HUES64 (cell line): ENCODE measurements at regions not wholly inside any gene's neighbourhood (a gene's known extent, or its start where the extent isn't known, plus 50 kb on each side); places are given as distances from the start of the nearest gene placed in this dataset.
"Not testable (repeated sequence)": the region's sequence is repeated elsewhere in the genome, so short reads cannot be mapped to it uniquely, and the experiment has no call there.

ENCODE experiments used
- H3K27ac ChIP-seq: 2 replicates; pipeline ENCODE4 v1.7.0; 2013; ENCODE audit warnings: low read depth, low read length, inconsistent platforms
- H3K27me3 ChIP-seq: 2 replicates; pipeline ENCODE4 v1.6.1; 2013; ENCODE audit warnings: mild to moderate bottlenecking, low read length; ENCODE audit not compliant: insufficient read depth
- H3K36me3 ChIP-seq: 2 replicates; pipeline ENCODE4 v1.6.1; 2013; ENCODE audit warnings: mild to moderate bottlenecking, low read length; ENCODE audit not compliant: insufficient read depth
- H3K4me1 ChIP-seq: 2 replicates; pipeline ENCODE4 v1.6.1; 2013; ENCODE audit warnings: mild to moderate bottlenecking, low read length, moderate library complexity; ENCODE audit not compliant: insufficient read depth
- H3K4me3 ChIP-seq: 2 replicates; pipeline ENCODE4 v1.5.1; 2013; ENCODE audit warnings: mild to moderate bottlenecking, low read length, moderate library complexity
- H3K9ac ChIP-seq: 2 replicates; pipeline ENCODE4 v1.6.1; 2013; ENCODE audit warnings: mild to moderate bottlenecking, low read depth, low read length
- H3K9me3 ChIP-seq: 2 replicates; pipeline ENCODE4 v1.6.1; 2013; ENCODE audit warnings: low read depth, low read length; ENCODE audit not compliant: insufficient read depth
- WGBS: fragments of 150-250, 120-280 bp; methylation state at CpG from one replicate; pipeline ENCODE4 v1.1.7; 2013; ENCODE audit warnings: missing lambda C conversion rate; 5-methylcytosine and 5-hydroxymethylcytosine counted together

DNA sequence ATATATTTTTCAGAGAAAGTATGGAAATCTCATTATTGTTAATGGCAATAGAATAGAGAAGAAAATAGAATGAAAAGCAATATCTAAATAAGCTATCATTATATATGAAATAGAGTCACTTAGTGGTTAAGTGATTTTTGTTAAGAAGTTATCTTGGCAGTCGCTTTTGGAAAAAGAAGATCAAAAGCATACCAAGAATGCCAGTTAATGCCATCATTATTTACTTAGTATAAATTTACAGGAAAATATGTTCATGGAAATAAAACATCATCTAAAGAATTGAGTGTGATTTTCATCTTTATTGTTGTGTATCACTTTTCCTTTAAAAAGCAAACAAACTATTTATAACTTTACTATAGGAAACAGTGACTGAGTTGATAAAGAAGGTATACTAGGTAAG is 85.3 kb upstream of the GPR101 start:
- WGBS: 100% methylated on average over 1 of the region's 1 CpG
- H3K27me3 ChIP-seq: no peaks in the 10 kb centered on the region
- H3K9me3 ChIP-seq: peaks cover 3% of the 10 kb centered on the region; the same call in 1 of the 2 replicates
- no peaks in the 10 kb centered on the region for H3K4me1 ChIP-seq
- no peak overlapping the region for H3K4me3 ChIP-seq
- no peak overlapping the region for H3K27ac ChIP-seq
- H3K36me3 ChIP-seq: no peaks in the 10 kb centered on the region
- H3K9ac ChIP-seq: no peak overlapping the region

DNA sequence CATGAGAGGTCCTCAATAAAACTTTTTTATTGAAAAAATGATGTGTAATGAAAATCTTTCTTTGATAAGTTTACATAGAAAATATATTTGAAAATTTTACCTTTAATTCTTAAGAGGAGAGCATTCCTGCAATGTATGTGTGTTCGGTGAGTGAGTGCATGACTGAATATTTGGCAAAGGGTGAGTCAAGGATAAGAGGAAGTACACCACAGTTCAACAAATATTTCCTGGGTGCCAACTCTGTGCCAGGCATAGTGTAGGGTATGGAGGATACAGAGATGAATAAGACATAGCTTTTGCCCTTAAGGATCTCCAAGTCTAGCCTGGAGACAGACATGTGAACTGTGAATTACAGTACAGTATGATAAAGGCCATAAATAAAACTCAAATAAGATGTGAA is 84.7 kb upstream of the GPR101 start:
- no peaks in the 10 kb centered on the region for H3K27me3 ChIP-seq
- H3K27ac ChIP-seq: no peak overlapping the region
- H3K4me3 ChIP-seq: no peak overlapping the region
- peaks cover 3% of the 10 kb centered on the region; the same call in 1 of the 2 replicates for H3K9me3 ChIP-seq
- no peaks in the 10 kb centered on the region for H3K36me3 ChIP-seq
- no peak overlapping the region for H3K9ac ChIP-seq
- WGBS: 88% methylated on average over 1 of the region's 1 CpG
- no peaks in the 10 kb centered on the region for H3K4me1 ChIP-seq

DNA sequence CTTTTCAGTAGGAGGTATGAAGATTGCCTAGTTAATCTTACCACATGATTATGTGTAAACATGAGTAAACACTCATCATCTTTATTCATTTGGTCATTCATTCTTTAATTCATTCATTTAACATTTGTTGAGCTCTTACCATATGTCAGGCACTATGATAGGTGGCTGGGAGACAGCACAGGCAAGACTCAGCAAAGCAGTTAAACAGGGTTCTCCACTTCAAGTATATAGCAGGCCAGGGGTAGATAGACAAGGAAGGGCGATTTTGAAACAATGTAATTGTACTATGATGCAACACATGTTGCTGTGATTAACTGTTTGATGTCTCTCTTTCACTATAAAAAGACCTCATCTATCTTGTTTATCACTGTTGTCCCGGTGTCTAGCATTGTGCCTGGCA is 84.3 kb upstream of the GPR101 start:
- no peaks in the 10 kb centered on the region for H3K4me1 ChIP-seq
- peaks cover 3% of the 10 kb centered on the region; the same call in 1 of the 2 replicates for H3K9me3 ChIP-seq
- WGBS: no CpG with 5 or more reads among the region's 2 CpGs
- H3K4me3 ChIP-seq: no peak overlapping the region
- H3K9ac ChIP-seq: no peak overlapping the region
- H3K36me3 ChIP-seq: no peaks in the 10 kb centered on the region
- H3K27ac ChIP-seq: no peak overlapping the region
- no peaks in the 10 kb centered on the region for H3K27me3 ChIP-seq

DNA sequence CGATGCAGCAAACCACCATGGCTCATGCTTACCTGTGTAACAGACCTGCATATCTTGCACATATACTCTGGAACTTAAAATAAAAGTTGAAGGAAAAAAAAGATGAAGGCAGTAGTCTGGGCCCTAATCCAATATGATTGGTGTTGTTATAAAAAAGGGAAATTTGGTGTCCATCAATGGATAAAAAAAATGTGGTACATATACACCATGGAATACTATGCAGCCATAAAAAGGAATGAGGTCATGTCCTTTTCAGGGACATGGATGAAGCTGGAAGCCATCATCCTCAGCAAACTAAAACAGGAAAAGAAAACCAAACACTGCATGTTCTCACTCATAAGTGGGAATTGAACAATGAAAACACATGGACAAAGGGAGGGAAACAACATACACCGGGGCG is 74.1 kb upstream of the GPR101 start:
- 100% methylated on average over 3 of the region's 3 CpGs for WGBS
- not testable (repeated sequence) for H3K9ac ChIP-seq, H3K4me1 ChIP-seq, H3K27ac ChIP-seq, H3K9me3 ChIP-seq, H3K36me3 ChIP-seq, H3K4me3 ChIP-seq, H3K27me3 ChIP-seq

DNA sequence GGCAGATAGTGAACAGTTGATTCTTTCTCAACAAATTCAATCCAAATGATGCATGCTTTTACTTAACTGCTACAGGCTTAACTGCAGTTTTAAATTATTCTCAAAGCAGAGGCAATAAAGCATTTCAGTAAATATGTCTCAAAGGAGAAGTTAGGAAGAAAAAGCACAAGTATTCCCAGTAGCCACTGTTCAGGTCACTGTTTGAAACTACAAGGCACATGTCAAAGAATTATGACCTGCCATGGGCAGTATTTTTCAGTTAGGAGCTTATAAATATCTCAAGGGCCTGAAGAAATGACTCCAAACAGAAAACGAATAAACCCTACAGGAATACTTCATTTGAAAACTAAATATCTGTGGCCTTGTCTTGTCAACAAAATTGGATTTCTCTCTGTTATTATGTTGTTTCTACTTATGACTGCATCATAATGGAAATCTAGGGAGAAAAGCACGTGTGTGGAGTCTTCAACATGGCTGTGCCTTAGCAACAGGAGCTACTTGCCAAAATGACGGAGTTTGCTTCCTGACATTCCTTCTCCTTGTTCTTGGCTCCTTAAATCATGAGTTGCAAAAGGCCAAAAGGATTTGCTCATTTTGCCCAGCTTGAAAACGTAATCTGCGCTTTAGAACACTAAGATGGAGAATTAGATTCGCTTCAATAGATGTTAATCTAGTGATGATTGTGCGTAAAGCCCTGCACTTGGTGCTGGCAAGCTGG is 67.6 kb upstream of the GPR101 start:
- Histone ChIP-seq H3K36me3 (no peaks in the 10 kb centered on the region), H3K4me1 (no peaks in the 10 kb centered on the region), H3K9me3 (no peaks in the 10 kb centered on the region), H3K4me3 (no peak overlapping the region), H3K27ac (no peak overlapping the region), H3K9ac (no peak overlapping the region), H3K27me3 (no peaks in the 10 kb centered on the region)
- WGBS: 86% methylated on average over 6 of the region's 7 CpGs
